ENCODE measurements at regions not wholly inside any gene's neighbourhood (a gene's known extent, or its start where the extent isn't known, plus 50 kb on each side); places are given as distances from the start of the nearest gene placed in this dataset.

DNA sequence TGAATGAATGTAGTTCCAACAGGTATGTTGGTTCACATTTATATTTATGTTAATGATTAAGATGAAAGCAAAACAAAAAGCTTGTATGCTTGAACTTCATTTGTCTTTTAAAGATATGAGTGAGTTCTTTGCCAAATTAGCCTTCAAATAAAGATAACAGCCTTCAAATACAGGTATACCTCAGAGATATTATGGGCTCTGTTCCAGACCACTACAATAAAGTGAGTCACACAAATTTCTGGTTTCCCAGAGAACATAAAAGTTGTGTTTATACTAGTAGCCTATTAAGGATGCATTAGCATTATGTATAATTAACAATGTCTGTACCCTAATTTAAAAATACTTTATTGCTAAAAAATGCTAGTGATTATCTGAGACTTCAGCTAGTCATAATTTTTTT is 245.3 kb upstream of the MAN1A1 start (continued):
- no peak for TF ChIP-seq ZC3H8 (IDR thresholded peaks at IDR 0.05)
- no peak for TF ChIP-seq NFATC3 (IDR thresholded peaks at IDR 0.05)
- TF ChIP-seq RNF2 (IDR thresholded peaks at IDR 0.05) = no peak
- no peak for TF ChIP-seq BCOR (IDR thresholded peaks at IDR 0.05)
- no peak for TF ChIP-seq SRSF9 (IDR thresholded peaks at IDR 0.05; ENCODE audit: borderline replicate concordance, low read depth, low read length)

- TF ChIP-seq PBX2 (CRISPR knock-in tag; IDR thresholded peaks at IDR 0.05; ENCODE audit: low read depth) (no peak), PBX2 (tag; conservative IDR thresholded peaks at IDR 0.05; ENCODE audit: low read depth) (peak; percentile 75), PKNOX1 (IDR thresholded peaks at IDR 0.05) (peak; percentile 70), CLOCK (CRISPR knock-in tag; IDR thresholded peaks at IDR 0.05; ENCODE audit: borderline replicate concordance) (no peak), MEIS2 (IDR thresholded peaks at IDR 0.05; ENCODE audit: partially characterized antibody) (peak; percentile 84)
- TF ChIP-seq, protein P1, sequence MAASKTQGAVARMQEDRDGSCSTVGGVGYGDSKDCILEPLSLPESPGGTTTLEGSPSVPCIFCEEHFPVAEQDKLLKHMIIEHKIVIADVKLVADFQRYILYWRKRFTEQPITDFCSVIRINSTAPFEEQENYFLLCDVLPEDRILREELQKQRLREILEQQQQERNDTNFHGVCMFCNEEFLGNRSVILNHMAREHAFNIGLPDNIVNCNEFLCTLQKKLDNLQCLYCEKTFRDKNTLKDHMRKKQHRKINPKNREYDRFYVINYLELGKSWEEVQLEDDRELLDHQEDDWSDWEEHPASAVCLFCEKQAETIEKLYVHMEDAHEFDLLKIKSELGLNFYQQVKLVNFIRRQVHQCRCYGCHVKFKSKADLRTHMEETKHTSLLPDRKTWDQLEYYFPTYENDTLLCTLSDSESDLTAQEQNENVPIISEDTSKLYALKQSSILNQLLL (CRISPR knock-in tag; IDR thresholded peaks at IDR 0.05; ENCODE audit: borderline replicate concordance) = no peak
- H3K27me3 ChIP-seq (ENCODE audit: control insufficient read depth in 2 of 2, insufficient read depth in 2 of 2, low read length in 2 of 2) = no peaks in the 10 kb centered on the region
- WGBS (ENCODE audit: insufficient coverage, low coverage, missing lambda C conversion rate) = 85% methylated on average over 2 of the region's 2 CpGs
- H3K9me3 ChIP-seq (replicated peaks; ENCODE audit: control insufficient read depth, insufficient read depth, low read depth, low read length) = no peaks in the 10 kb centered on the region
- H3K27ac ChIP-seq (ENCODE audit: extremely low read depth, low read depth, low read length) = no peak overlapping the region
- H3K4me3 ChIP-seq = no peak overlapping the region
- intact Hi-C loops (cut with micrococcal nuclease) = no loop called here
- DNase-seq (ENCODE audit: extremely low read depth in 1 of 4, low spot score in 3 of 4) = no peak
- no peak overlapping the region for H3K4me2 ChIP-seq (ENCODE audit: insufficient read depth, low read length)
- H2AFZ ChIP-seq (ENCODE audit: low read depth, low read length) = no peak overlapping the region
- peaks cover 4 to 10% of the 10 kb centered on the region in 2 experiments; a peak in 3 of 5 replicates for H3K4me1 ChIP-seq (replicated peaks in 1 of 2; ENCODE audit: control insufficient read depth in 2 of 2, insufficient read depth in 2 of 2, low read length in 2 of 2)
- no peaks in the 10 kb centered on the region for H3K9me1 ChIP-seq (ENCODE audit: control insufficient read depth, insufficient read depth, low read length)
- no peaks in the 10 kb centered on the region for H3K36me3 ChIP-seq (ENCODE audit: control insufficient read depth, insufficient read depth, low read length)
- FAIRE-seq = peak; percentile 49
- in situ Hi-C loops (cut with MboI) = no loop called here
- ATAC-seq = no peak
- ChIA-PET POLR2A (interaction anchor here (0.6 kb wide), 1 partner anchor 189 kb away, joined by 3 read pairs; no protein-coding TSS in a partner anchor), CTCF (ENCODE audit: low intra/inter-chr PET ratio) (no interaction called here)
- H3K79me2 ChIP-seq (ENCODE audit: control insufficient read depth, insufficient read depth, low read length) = no peaks in the 10 kb centered on the region
- no TSS peak for BruUV-seq (replicated peaks)
- H3K9ac ChIP-seq (ENCODE audit: insufficient read depth in 1 of 2, low read depth in 2 of 2, low read length in 2 of 2) = no peak overlapping the region
- no peaks in the 10 kb centered on the region for H4K20me1 ChIP-seq (replicated peaks; ENCODE audit: control insufficient read depth, insufficient read depth, low read length)
Measured at GRCh38 chr6:119591235-119591634, 241.7 kb upstream of the MAN1A1 start.
